Mesothelial cell of epicardium (in vitro differentiated cells): ENCODE measurements at regions not wholly inside any gene's neighbourhood (a gene's known extent, or its start where the extent isn't known, plus 50 kb on each side); places are given as distances from the start of the nearest gene placed in this dataset.

Experiments used
- DNase-seq, 2 experiments: peaks; one replicate each; pipeline ENCODE4 v3.0.0; 2021; ENCODE audit warnings: low spot score in 2 of 2; ENCODE audit not compliant: unreplicated experiment in 2 of 2
- H3K27ac Mint-ChIP-seq: 2 replicates; pipeline ENCODE4 v1.8.0; 2021; ENCODE audit warnings: mixed read lengths
- H3K27me3 Mint-ChIP-seq: 2 replicates; pipeline ENCODE4 v1.8.0; 2021; ENCODE audit warnings: low read depth, mixed read lengths
- H3K36me3 Mint-ChIP-seq: 2 replicates; pipeline ENCODE4 v1.8.0; 2021; ENCODE audit warnings: mixed read lengths
- H3K4me1 Mint-ChIP-seq: 2 replicates; pipeline ENCODE4 v1.8.0; 2021; ENCODE audit warnings: mixed read lengths
- H3K4me3 Mint-ChIP-seq: 2 replicates; pipeline ENCODE4 v1.8.0; 2021; ENCODE audit warnings: mild to moderate bottlenecking, moderate library complexity, mixed read lengths
- H3K9me3 Mint-ChIP-seq: 2 replicates; pipeline ENCODE4 v1.8.0; 2021; ENCODE audit warnings: mixed read lengths
- TF ChIP-seq, protein P1 (sequence below): fragments of 200-600 bp; sonication (generic); IDR thresholded peaks from one replicate; pipeline ENCODE4 v1.5.0; 2021; ENCODE audit warnings: antibody characterized with exemption; ENCODE audit not compliant: unreplicated experiment

DNA sequence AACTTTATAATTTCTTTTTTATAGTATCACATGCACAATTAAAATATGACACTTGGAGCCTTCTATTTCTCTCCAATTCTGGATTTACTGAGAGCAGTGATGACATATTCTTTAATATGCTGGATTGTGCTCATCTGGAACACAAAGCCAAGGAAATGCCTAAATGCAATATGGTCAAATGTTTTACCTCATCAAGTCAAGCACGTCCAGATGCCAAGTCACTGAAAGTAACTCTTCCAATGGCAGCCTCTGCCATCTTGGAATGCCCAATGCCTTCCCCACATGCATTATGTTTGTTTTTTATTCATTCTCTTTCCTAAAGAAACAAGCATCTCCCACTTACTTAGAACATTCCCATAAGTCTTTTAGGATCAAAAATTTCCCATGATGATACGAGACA is 189.8 kb downstream of the TMX3 start:
- Mint-ChIP-seq H3K27ac (no peak overlapping the region), H3K4me3 (no peak overlapping the region), H3K27me3 (no peaks in the 10 kb centered on the region), H3K36me3 (no peaks in the 10 kb centered on the region), H3K4me1 (no peaks in the 10 kb centered on the region), H3K9me3 (no peaks in the 10 kb centered on the region)
- DNase-seq, result no peak
- TF ChIP-seq, protein P1, sequence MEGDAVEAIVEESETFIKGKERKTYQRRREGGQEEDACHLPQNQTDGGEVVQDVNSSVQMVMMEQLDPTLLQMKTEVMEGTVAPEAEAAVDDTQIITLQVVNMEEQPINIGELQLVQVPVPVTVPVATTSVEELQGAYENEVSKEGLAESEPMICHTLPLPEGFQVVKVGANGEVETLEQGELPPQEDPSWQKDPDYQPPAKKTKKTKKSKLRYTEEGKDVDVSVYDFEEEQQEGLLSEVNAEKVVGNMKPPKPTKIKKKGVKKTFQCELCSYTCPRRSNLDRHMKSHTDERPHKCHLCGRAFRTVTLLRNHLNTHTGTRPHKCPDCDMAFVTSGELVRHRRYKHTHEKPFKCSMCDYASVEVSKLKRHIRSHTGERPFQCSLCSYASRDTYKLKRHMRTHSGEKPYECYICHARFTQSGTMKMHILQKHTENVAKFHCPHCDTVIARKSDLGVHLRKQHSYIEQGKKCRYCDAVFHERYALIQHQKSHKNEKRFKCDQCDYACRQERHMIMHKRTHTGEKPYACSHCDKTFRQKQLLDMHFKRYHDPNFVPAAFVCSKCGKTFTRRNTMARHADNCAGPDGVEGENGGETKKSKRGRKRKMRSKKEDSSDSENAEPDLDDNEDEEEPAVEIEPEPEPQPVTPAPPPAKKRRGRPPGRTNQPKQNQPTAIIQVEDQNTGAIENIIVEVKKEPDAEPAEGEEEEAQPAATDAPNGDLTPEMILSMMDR, result no peak

DNA sequence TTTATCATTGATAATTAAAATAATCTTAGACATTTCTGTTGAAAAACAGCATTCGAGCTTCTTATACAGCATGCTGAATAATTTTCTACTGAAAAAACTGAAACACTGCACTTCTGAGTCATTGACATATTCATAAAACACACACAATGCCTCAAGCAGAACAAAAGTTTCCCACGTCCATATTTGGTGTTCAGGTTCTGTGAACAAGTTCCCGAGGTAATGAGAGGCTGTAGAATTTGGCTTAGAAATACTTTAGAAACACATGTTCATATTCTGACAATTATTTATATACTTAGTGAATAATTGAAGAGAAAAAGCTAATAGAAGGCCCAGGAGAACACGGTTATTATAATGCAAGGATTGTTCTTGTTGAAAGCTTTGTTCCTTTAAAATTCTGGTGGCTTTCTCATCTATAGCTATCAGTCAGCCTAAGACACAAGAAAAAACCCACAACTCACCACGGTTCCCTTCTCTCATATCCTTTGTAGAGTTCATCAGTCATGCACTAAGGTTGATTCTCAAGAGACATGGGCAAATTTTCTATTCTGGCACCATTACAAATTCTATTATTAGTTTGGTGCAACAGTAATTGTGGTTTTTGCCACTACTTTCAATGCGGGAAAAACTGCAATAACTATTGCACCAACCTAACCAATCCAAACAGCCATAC is 194.4 kb downstream of the TMX3 start:
- DNase-seq, result no peak
- Mint-ChIP-seq H3K9me3 (peaks cover 4% of the 10 kb centered on the region), H3K4me3 (no peak overlapping the region), H3K27ac (no peak overlapping the region), H3K27me3 (no peaks in the 10 kb centered on the region), H3K4me1 (peaks cover 2% of the 10 kb centered on the region), H3K36me3 (no peaks in the 10 kb centered on the region)
- TF ChIP-seq, protein P1, result no peak

DNA sequence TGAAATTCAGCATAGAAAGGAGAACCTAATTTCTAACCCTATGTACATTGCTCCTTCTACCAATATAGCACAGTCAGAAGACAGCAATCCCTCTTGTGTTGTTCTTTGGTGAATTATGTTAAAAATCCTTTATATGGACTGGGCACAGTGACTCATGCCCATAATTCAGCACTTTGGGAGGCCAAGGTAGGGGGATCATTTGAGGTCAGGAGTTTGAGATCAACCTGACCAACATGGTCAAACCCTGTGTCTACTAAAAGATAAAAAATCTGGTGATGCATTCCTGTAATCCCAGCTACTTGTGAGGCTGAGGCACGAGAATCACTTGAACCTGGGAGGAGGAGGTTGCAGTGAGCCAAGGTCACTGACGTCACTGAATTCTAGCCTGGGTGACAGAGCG is 195.6 kb downstream of the TMX3 start:
- no peak overlapping the region for H3K27ac Mint-ChIP-seq
- TF ChIP-seq, protein P1, result no peak
- DNase-seq, result no peak
- H3K9me3 Mint-ChIP-seq, result peaks cover 4% of the 10 kb centered on the region
- no peaks in the 10 kb centered on the region for H3K36me3 Mint-ChIP-seq
- no peaks in the 10 kb centered on the region for H3K27me3 Mint-ChIP-seq
- no peak overlapping the region for H3K4me3 Mint-ChIP-seq
- H3K4me1 Mint-ChIP-seq, result peaks cover 2% of the 10 kb centered on the region

DNA sequence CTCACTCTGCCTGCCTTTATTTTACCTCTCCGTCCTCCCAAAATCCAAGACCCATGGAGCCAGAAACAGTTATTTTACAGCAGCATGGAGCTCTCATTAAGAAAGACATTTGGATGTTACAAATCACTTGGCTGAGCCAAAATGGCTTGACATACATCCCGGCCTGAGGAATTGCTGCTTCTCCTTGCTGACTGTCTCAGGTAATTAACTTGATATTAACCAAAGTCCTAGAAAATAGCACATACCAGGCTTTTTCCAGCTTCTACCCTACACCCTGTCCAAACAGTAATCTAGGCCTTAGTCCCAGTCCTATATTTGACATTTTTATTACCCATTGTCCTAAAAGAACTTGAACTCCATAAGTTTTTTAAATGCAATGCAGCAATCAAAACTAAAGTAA is 205.0 kb downstream of the TMX3 start:
- DNase-seq, result no peak
- peaks cover 6% of the 10 kb centered on the region for H3K9me3 Mint-ChIP-seq
- TF ChIP-seq, protein P1, result no peak
- no peak overlapping the region for H3K4me3 Mint-ChIP-seq
- no peaks in the 10 kb centered on the region for H3K27me3 Mint-ChIP-seq
- no peaks in the 10 kb centered on the region for H3K4me1 Mint-ChIP-seq
- H3K27ac Mint-ChIP-seq, result no peak overlapping the region
- H3K36me3 Mint-ChIP-seq, result no peaks in the 10 kb centered on the region

DNA sequence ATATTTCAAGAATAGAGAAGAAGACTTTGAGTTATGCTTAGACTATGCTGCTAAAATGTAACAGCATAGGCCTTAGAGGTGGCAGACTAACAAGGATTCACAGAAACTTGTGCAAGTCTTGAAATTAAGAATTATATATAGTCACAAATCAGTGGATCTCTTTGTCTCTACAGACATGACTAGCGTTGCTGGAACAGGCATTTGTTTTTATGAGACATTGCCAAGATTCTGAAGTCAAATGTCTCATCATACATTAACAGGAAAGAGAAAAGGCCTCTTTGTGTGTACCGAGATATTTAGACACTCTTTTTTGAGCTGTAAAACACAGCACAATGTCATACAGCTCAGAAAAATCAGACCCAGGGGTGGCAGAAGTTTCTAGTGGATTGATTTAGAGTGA is 207.1 kb downstream of the TMX3 start:
- no peak for DNase-seq
- H3K27me3 Mint-ChIP-seq, result no peaks in the 10 kb centered on the region
- no peaks in the 10 kb centered on the region for H3K36me3 Mint-ChIP-seq
- H3K27ac Mint-ChIP-seq, result no peak overlapping the region
- peaks cover 4% of the 10 kb centered on the region for H3K4me1 Mint-ChIP-seq
- no peak overlapping the region for H3K4me3 Mint-ChIP-seq
- peaks cover 6% of the 10 kb centered on the region for H3K9me3 Mint-ChIP-seq
- TF ChIP-seq, protein P1, result no peak

DNA sequence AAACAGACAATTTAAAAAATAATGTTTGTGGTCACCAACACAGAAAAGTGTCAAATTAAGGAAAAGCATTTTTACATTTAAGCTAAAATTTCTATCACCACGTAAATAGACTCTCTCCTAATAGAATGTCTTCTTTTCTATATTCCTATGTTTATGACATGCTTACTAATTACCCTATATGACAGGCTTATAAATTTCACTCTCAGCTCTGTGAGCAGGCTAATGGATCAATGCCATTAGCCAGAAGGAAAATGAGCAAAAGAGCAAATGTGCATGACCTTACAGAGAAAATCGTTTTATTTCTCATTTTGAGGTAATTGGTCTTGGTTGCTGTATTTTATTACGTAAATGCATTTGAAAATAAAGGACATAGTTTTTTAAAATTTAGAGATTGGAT is 209.7 kb downstream of the TMX3 start:
- Mint-ChIP-seq H3K4me3 (no peak overlapping the region), H3K36me3 (no peaks in the 10 kb centered on the region), H3K4me1 (peaks cover 10% of the 10 kb centered on the region), H3K27me3 (no peaks in the 10 kb centered on the region), H3K27ac (no peak overlapping the region), H3K9me3 (no peaks in the 10 kb centered on the region)
- no peak for DNase-seq
- TF ChIP-seq, protein P1, result no peak
